ENCODE measurements at regions not wholly inside any gene's neighbourhood (a gene's known extent, or its start where the extent isn't known, plus 50 kb on each side); places are given as distances from the start of the nearest gene placed in this dataset.

DNA sequence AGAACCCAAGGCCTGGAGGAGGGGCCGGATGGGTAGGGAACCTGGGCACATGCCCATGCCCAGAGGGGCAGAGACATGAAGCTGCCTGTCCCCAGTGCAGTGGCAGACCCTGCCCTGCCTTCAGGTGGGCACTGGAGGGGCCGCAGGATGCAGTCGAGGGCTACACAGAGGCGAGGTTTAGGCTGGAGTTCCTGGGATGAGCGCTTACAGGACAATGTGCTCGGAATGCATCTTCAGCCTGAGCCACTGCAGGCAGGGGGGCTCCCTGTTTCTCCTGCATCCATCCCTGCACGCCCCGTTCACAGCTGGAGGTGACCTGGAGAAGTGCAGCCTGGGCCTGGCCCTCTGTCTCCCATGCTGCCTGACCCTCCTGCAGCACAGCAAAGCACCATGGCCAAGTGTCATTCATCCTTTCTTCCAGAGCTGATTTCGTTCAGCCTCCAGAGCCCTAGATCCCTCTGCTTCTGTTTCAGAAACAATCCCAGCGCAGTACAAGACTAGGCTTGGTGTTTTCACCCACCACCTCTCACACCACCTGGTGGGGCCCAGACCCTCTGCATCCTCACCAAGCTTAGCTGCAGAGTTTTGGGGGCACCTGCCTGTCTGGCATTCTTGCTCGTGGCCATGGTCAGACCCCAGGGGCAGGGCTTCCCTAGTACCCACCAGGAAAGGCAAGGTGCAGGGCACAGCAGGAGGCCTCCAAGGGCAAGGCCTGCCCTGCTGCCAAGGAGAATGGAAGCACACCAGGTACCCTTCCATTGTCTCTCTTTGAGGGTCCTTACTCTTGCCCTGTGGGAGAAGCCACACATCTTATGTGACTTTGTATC, 311.9 kb downstream of the TCERG1L start:
- TF ChIP-seq, protein P1, sequence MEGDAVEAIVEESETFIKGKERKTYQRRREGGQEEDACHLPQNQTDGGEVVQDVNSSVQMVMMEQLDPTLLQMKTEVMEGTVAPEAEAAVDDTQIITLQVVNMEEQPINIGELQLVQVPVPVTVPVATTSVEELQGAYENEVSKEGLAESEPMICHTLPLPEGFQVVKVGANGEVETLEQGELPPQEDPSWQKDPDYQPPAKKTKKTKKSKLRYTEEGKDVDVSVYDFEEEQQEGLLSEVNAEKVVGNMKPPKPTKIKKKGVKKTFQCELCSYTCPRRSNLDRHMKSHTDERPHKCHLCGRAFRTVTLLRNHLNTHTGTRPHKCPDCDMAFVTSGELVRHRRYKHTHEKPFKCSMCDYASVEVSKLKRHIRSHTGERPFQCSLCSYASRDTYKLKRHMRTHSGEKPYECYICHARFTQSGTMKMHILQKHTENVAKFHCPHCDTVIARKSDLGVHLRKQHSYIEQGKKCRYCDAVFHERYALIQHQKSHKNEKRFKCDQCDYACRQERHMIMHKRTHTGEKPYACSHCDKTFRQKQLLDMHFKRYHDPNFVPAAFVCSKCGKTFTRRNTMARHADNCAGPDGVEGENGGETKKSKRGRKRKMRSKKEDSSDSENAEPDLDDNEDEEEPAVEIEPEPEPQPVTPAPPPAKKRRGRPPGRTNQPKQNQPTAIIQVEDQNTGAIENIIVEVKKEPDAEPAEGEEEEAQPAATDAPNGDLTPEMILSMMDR (IDR thresholded peaks at IDR 0.05): no peak
- TF ChIP-seq POLR2A (IDR thresholded peaks at IDR 0.05): no peak
- Histone ChIP-seq H3K4me3 (no peak overlapping the region), H3K9me3 (no peaks in the 10 kb centered on the region), H3K27ac (no peak overlapping the region), H3K36me3 (no peaks in the 10 kb centered on the region), H3K27me3 (no peaks in the 10 kb centered on the region), H3K4me1 (no peaks in the 10 kb centered on the region)
- intact Hi-C loops (cut with DNase I; ENCODE audit: low total_unique reads): no loop called here
- DNase-seq: no peak

DNA sequence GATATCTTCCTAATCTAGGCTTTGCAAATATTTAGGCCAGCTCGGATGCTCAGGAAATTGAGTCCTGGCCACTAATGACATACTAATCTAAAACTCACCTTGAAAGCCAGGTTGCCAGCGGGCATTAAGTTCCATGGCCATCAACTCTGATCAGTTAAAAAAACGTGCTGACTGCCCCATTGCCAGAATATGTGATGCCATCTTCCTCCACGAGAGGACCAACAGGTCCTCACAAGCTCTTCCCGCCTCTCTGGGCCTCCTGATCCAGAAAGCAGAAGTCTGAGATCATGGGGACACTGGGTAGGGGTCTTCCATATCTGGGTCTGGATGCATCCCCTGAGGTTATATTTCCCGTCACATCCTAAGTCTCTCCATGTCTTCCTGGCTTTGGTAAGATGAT, 311.3 kb downstream of the TCERG1L start:
- H3K4me1 ChIP-seq: no peaks in the 10 kb centered on the region
- H3K9me3 ChIP-seq: no peaks in the 10 kb centered on the region
- no peak overlapping the region for H3K4me3 ChIP-seq
- H3K27ac ChIP-seq: no peak overlapping the region
- DNase-seq: no peak
- no peaks in the 10 kb centered on the region for H3K27me3 ChIP-seq
- H3K36me3 ChIP-seq: no peaks in the 10 kb centered on the region
- TF ChIP-seq, protein P1 (IDR thresholded peaks at IDR 0.05): no peak
- TF ChIP-seq POLR2A (IDR thresholded peaks at IDR 0.05): no peak
- intact Hi-C loops (cut with DNase I; ENCODE audit: low total_unique reads): no loop called here

DNA sequence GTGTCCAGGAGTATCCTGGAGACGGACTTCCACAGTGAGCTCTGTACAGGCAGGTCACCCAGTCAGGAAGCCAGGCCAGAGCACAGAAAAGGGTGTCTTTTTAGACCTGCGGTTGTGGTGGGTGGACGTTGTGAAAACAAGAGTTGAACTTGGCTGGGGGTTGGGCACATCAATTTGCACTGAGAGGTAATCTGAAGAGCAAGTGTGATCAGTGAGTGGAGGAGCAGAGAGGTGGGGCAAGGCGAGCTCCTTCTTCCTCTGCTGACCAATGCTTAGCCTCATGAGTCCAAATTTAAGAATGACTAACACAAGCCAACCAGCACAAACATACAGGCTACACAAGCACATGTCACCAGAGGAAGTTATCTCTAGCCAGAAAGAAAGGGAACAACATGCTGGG, 310.8 kb downstream of the TCERG1L start:
- Histone ChIP-seq H3K36me3 (no peaks in the 10 kb centered on the region), H3K27me3 (no peaks in the 10 kb centered on the region), H3K4me3 (no peak overlapping the region), H3K4me1 (no peaks in the 10 kb centered on the region), H3K27ac (no peak overlapping the region), H3K9me3 (no peaks in the 10 kb centered on the region)
- intact Hi-C loops (cut with DNase I; ENCODE audit: low total_unique reads): no loop called here
- no peak for DNase-seq
- TF ChIP-seq POLR2A (IDR thresholded peaks at IDR 0.05): no peak
- TF ChIP-seq, protein P1 (IDR thresholded peaks at IDR 0.05): no peak

DNA sequence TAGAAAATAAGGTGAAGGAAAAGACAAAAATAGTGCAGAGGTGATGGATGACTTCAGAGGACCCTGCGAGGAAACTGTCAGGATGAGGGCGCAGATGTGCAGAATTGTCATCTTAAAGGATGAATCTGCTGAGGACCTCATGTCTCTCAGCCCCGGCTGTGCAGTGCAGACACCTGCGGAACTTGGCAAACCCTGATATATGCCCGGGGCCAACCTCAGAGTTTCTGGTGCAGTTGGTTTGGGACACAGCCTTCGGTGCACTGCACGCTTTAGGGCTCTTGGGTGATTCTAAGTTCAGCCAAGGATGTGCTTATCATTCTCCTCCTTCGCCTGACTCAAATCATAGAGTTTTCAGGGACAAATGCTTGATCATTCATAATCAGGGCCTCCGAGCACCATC, 310.1 kb downstream of the TCERG1L start:
- H3K27ac ChIP-seq: no peak overlapping the region
- no peaks in the 10 kb centered on the region for H3K27me3 ChIP-seq
- no peaks in the 10 kb centered on the region for H3K36me3 ChIP-seq
- H3K4me1 ChIP-seq: no peaks in the 10 kb centered on the region
- TF ChIP-seq, protein P1 (IDR thresholded peaks at IDR 0.05): no peak
- TF ChIP-seq POLR2A (IDR thresholded peaks at IDR 0.05): no peak
- no peak overlapping the region for H3K4me3 ChIP-seq
- intact Hi-C loops (cut with DNase I; ENCODE audit: low total_unique reads): no loop called here
- DNase-seq: no peak
- H3K9me3 ChIP-seq: no peaks in the 10 kb centered on the region

DNA sequence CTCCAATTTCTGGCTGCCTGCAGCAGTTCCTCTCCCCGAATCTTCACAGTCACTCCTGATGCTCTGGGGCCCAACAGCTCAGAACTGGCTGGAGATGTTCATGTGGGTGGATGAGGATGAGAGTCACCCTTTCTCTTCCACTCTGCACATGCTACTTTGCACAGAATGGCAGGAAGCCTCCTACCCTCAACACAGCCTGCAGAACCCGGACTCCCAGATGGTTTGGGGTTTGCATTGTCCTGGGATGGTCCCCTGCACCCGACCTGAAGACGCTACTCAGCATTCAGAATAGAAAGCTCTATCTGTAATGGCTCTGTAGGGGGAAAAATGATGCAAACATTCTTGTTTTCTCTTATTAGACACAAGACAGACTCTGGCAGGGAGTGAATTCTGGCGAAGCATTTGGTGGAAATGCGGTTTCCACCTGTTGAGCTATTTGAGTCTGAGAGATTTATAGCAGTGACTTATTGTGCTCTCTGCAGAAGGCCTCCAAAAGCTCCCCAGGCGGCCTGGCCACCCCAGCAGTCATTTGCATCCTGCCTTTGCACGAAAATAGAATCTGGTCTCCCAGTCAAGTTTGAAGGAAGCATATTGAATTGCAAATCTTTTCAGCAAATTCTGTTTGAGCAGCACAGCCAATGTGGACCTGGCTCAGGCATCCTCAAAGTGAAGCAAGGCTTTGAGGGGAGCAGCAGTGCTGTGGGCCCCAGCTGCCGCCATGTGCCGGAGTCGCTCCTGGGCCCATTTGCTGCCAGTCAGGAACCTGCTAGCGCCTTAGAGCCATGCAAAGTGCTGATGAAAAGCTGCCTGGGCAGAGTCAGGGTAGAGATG, 309.3 kb downstream of the TCERG1L start:
- DNase-seq: no peak
- intact Hi-C loops (cut with DNase I; ENCODE audit: low total_unique reads): no loop called here

More for the DNA sequence above, 309.3 kb downstream of the TCERG1L start:
- H3K36me3 ChIP-seq: no peaks in the 10 kb centered on the region
- H3K4me3 ChIP-seq: no peak overlapping the region
- no peaks in the 10 kb centered on the region for H3K27me3 ChIP-seq
- H3K4me1 ChIP-seq: no peaks in the 10 kb centered on the region
- TF ChIP-seq, protein P1 (IDR thresholded peaks at IDR 0.05): no peak
- TF ChIP-seq POLR2A (IDR thresholded peaks at IDR 0.05): no peak
- no peaks in the 10 kb centered on the region for H3K9me3 ChIP-seq
- no peak overlapping the region for H3K27ac ChIP-seq
